GM23338 (cell line): ENCODE measurements at regions not wholly inside any gene's neighbourhood (a gene's known extent, or its start where the extent isn't known, plus 50 kb on each side); places are given as distances from the start of the nearest gene placed in this dataset. TPM values are rescaled to one million over a fixed set of nuclear protein-coding genes. Genes with fewer than 3 reads are reported as not detected.
"Not testable (repeated sequence)": the region's sequence is repeated elsewhere in the genome, so short reads cannot be mapped to it uniquely, and the experiment has no call there.

Experiments
- ATAC-seq: fragments of 200-7000 bp; cut with Tn5 transposase; 3 replicates; pipeline ENCODE4 v1.9.1; 2020
- DNase-seq: peaks from one replicate; pipeline ENCODE4 v3.0.0-alpha.2; 2015; ENCODE audit warnings: low spot score
- H2AFZ ChIP-seq: fragments of 200-600 bp; sonication (generic); 2 replicates; pipeline ENCODE4 v1.8.0; 2016; ENCODE audit warnings: antibody characterized with exemption, mild to moderate bottlenecking, moderate library complexity
- H3F3A ChIP-seq: fragments of 200-600 bp; sonication (generic); replicated peaks from 2 replicates; pipeline ENCODE4 v1.8.0; 2017; ENCODE audit warnings: antibody characterized with exemption, mixed run types, low read depth
- H3K27ac ChIP-seq: fragments of 200-600 bp; sonication (generic); 2 replicates; pipeline ENCODE4 v1.6.1; 2016; ENCODE audit warnings: low read depth
- H3K27me3 ChIP-seq: fragments of 200-600 bp; sonication (generic); 2 replicates; pipeline ENCODE4 v1.8.0; 2016; ENCODE audit warnings: mild to moderate bottlenecking, mixed run types, moderate library complexity; ENCODE audit not compliant: insufficient read depth
- H3K36me3 ChIP-seq: fragments of 200-600 bp; sonication (generic); 2 replicates; pipeline ENCODE4 v1.8.0; 2016; ENCODE audit warnings: mild to moderate bottlenecking; ENCODE audit not compliant: insufficient read depth
- H3K4me1 ChIP-seq: fragments of 200-600 bp; sonication (generic); 2 replicates; pipeline ENCODE4 v1.8.0; 2016; ENCODE audit warnings: mild to moderate bottlenecking, moderate library complexity; ENCODE audit not compliant: insufficient read depth
- H3K4me2 ChIP-seq: fragments of 200-600 bp; sonication (generic); 2 replicates; pipeline ENCODE4 v1.7.1; 2017; ENCODE audit warnings: mixed run types
- H3K4me3 ChIP-seq: fragments of 200-600 bp; sonication (generic); 2 replicates; pipeline ENCODE4 v1.6.1; 2016; ENCODE audit warnings: mixed run types
- H3K79me2 ChIP-seq: fragments of 200-600 bp; sonication (generic); replicated peaks from 2 replicates; pipeline ENCODE4 v1.8.0; 2017; ENCODE audit warnings: mild to moderate bottlenecking; ENCODE audit not compliant: insufficient read depth
- H3K9me2 ChIP-seq: fragments of 200-600 bp; sonication (generic); 2 replicates; pipeline ENCODE4 v1.8.0; 2017; ENCODE audit not compliant: insufficient read depth
- H4K20me1 ChIP-seq: fragments of 200-600 bp; sonication (generic); replicated peaks from 2 replicates; pipeline ENCODE4 v1.8.0; 2017; ENCODE audit warnings: mild to moderate bottlenecking; ENCODE audit not compliant: insufficient read depth
- H3K27ac Mint-ChIP-seq: 2 replicates; pipeline ENCODE4 v1.8.0; 2020; ENCODE audit warnings: inconsistent platforms, mild to moderate bottlenecking, moderate library complexity, mixed read lengths
- H3K27me3 Mint-ChIP-seq: 3 replicates; pipeline ENCODE4 v1.8.0; 2022; ENCODE audit warnings: low read depth, mild to moderate bottlenecking, moderate library complexity, mixed read lengths, inconsistent platforms; ENCODE audit not compliant: insufficient read depth, poor library complexity
- H3K36me3 Mint-ChIP-seq: 3 replicates; pipeline ENCODE4 v1.8.0; 2021; ENCODE audit warnings: low read depth, mild to moderate bottlenecking, inconsistent platforms, moderate library complexity, mixed read lengths
- H3K4me1 Mint-ChIP-seq: 3 replicates; pipeline ENCODE4 v1.8.0; 2020; ENCODE audit warnings: mild to moderate bottlenecking, inconsistent platforms, mixed read lengths
- H3K4me3 Mint-ChIP-seq: 3 replicates; pipeline ENCODE4 v1.8.0; 2021; ENCODE audit warnings: moderate library complexity, mild to moderate bottlenecking, inconsistent platforms, mixed read lengths
- H3K9me3 Mint-ChIP-seq: 3 replicates; pipeline ENCODE4 v1.8.0; 2020; ENCODE audit warnings: moderate library complexity, mild to moderate bottlenecking, inconsistent platforms, mixed read lengths
- small RNA-seq: library from RNA; depleted of rRNA; stranded (forward); fragments of <200 nt; gene quantifications from one replicate; pipeline ENCODE3, GENCODE V24; 2014; ENCODE audit warnings: low replicate concordance

- H3K4me2 ChIP-seq, H3K4me1 ChIP-seq, H3K79me2 ChIP-seq, H3K36me3 ChIP-seq, H4K20me1 ChIP-seq, H3K4me1 Mint-ChIP-seq, H3K27me3 ChIP-seq, DNase-seq, H3K9me3 Mint-ChIP-seq, H3K27ac ChIP-seq, H3K36me3 Mint-ChIP-seq, H2AFZ ChIP-seq, H3K27ac Mint-ChIP-seq, ATAC-seq, H3K9me2 ChIP-seq, H3K4me3 Mint-ChIP-seq, H3K4me3 ChIP-seq, H3F3A ChIP-seq, H3K27me3 Mint-ChIP-seq: not testable (repeated sequence)
These were observed 434.5 kb upstream of the ZNG1F start for GRCh38 chr9:41623666-41624065.

- not testable (repeated sequence) for H3K36me3 ChIP-seq, H3K27me3 Mint-ChIP-seq, H3K79me2 ChIP-seq, DNase-seq, H3K36me3 Mint-ChIP-seq, H3K4me3 ChIP-seq, ATAC-seq, H3K27ac Mint-ChIP-seq, H3K27ac ChIP-seq, H3K4me2 ChIP-seq, H3K4me3 Mint-ChIP-seq, H3F3A ChIP-seq, H3K9me3 Mint-ChIP-seq, H3K4me1 ChIP-seq, H3K4me1 Mint-ChIP-seq, H3K27me3 ChIP-seq, H2AFZ ChIP-seq, H4K20me1 ChIP-seq, H3K9me2 ChIP-seq
These were observed 430.1 kb upstream of the ZNG1F start for GRCh38 chr9:41619254-41619653.

GRCh38 chr9:41606961-41607547 is 417.9 kb upstream of the ZNG1F start:
- not testable (repeated sequence) for DNase-seq, H3K4me3 ChIP-seq, H3K27me3 Mint-ChIP-seq, H3K9me3 Mint-ChIP-seq, H3K4me2 ChIP-seq, H3K27me3 ChIP-seq, H2AFZ ChIP-seq, H3K27ac Mint-ChIP-seq, H3K9me2 ChIP-seq, H4K20me1 ChIP-seq, H3K36me3 ChIP-seq, H3K36me3 Mint-ChIP-seq, H3K79me2 ChIP-seq, ATAC-seq, H3K4me1 Mint-ChIP-seq, H3K27ac ChIP-seq, H3K4me1 ChIP-seq, H3K4me3 Mint-ChIP-seq, H3F3A ChIP-seq

- not testable (repeated sequence) for ATAC-seq, H3K4me1 ChIP-seq, H3K27ac Mint-ChIP-seq
These were observed 376.5 kb upstream of the ZNG1F start for GRCh38 chr9:41565572-41565971.

More at GRCh38 chr9:41565572-41565971, 376.5 kb upstream of the ZNG1F start:
- H3K4me3 ChIP-seq, H3K9me2 ChIP-seq, H3K27me3 Mint-ChIP-seq, H4K20me1 ChIP-seq, H3K27me3 ChIP-seq, H3K36me3 ChIP-seq, H2AFZ ChIP-seq, H3K9me3 Mint-ChIP-seq, H3F3A ChIP-seq, H3K36me3 Mint-ChIP-seq, H3K4me1 Mint-ChIP-seq, H3K79me2 ChIP-seq, H3K4me2 ChIP-seq, DNase-seq, H3K4me3 Mint-ChIP-seq, H3K27ac ChIP-seq: not testable (repeated sequence)

Small RNA genes in the stretch of these regions (small RNA-seq; reads per million reads assigned to genes)
- gene AL591926.1 (not detected), gene AL591926.4 (not detected), gene AL591926.5 (not detected), gene AL591926.6 (not detected), gene AL591926.8 (not detected), gene AL591926.9 (not detected), gene RF00019 (not detected), gene RF00156 (not detected), gene RN7SL565P (not detected)
